HG02798 (cell line): ENCODE measurements at regions not wholly inside any gene's neighbourhood (a gene's known extent, or its start where the extent isn't known, plus 50 kb on each side); places are given as distances from the start of the nearest gene placed in this dataset.
"Not testable (repeated sequence)": the region's sequence is repeated elsewhere in the genome, so short reads cannot be mapped to it uniquely, and the experiment has no call there.

ENCODE experiments used
- ATAC-seq: cut with Tn5 transposase; IDR thresholded peaks from one replicate; pipeline ENCODE4 v1.9.1; 2021; ENCODE audit warnings: mild to moderate bottlenecking; ENCODE audit not compliant: unreplicated experiment, poor library complexity

DNA sequence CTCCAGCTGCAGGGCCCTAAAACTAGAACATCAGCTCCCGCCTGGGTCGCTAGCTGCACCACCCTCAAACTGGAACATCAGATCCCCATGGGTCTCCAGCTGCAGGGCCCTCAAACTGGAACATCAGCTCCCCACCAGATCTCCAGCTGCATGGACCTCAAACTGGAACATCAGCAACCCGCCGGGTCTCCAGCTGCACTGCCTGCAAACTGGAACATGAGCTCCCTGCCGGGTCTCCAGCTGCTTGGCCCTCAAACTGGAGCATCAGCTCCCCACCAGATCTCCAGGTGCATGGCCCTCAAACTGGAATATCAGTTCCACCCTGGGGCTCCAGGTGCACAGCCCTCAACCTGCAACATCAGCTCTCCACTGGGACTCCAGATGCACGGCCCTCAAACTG, 82.7 kb downstream of the TFRC start:
- not testable (repeated sequence) for ATAC-seq

DNA sequence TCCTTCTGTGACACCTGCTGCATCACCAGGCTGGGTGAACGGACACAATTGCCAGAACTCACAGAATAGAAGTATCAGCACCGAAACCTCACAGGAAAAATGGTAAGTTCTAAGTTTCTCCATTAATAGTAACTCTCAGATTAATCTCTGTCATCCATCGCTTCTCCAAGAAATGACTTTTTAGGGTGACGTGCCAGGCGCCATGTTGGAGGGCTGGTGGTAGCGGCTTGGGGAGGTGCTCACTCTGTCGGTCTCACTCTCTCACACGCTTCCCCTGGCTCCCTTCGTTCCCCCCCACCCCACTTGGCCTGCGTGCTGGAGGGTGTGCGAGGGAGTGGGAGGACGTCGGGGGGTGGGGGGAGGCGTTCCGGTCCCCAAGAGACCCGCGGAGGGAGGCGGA, 85.6 kb downstream of the TFRC start:
- ATAC-seq: not testable (repeated sequence)

DNA sequence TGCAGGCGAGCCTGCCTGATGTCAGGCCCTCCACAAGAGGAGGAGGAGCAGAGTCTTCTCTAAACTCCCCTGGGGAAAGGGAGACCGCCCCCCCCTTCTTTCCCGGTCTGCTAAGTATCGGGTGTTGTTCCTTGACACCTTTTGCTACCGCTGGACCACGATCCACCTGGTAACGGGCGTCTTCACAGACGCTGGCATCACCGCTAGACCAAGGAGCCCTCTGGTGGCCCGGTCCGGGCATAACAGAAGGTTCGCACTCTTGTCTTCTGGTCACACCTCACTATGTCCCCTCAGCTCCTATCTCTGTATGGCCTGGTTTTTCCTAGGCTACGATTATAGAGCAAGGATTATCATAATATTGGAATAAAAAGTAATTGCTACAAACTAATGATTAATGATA, 86.0 kb upstream of the TNK2 start:
- not testable (repeated sequence) for ATAC-seq

DNA sequence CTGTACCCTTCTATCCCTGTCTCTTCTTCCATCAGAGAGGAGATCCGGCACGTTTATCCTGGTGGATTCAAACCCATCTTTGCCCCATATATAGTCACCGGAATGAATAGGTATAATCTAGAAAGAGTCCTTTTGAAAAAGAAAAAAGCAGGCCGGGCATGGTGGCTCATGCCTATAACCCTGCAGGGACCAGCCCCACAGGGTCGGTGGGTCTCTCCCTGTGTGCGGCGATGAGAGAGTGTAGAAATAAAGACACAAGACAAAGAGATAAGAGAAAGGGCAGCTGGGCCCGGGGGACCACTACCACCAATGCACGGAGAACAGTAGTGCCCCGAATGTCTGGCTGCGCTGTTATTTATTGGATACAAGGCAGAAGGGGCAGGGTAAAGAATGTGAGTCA, 85.3 kb upstream of the TNK2 start:
- not testable (repeated sequence) for ATAC-seq

DNA sequence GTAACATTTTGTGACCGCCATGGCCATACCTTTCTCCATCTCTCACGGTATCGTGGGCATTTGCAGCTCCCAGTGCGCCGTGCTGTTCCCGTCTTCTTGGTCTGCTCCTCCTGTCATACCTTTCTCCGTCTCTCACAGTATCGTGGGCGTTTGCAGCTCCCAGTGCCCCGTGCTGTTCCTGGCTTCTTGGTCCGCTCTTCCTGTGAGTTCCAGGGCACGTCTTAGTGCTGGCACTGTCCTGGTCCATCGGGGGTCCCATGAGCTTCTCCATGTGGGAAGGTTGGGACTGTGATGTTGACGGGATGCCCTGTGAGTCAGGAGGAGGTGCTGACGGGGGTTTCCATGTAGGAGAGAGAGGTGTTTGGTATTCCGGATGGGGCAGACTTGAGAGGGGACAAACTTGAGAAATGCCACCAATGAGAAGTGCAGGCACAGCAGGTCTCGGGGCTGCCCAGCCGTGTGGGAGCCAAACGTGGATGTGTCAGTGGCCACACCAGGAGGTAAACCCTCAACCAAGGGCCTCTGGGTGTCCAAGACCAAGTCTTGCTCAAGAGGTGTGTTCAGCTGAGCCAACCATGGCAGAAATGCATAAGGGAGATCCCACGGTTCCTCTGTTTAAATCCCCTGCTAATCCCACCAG, 84.7 kb upstream of the TNK2 start:
- not testable (repeated sequence) for ATAC-seq

DNA sequence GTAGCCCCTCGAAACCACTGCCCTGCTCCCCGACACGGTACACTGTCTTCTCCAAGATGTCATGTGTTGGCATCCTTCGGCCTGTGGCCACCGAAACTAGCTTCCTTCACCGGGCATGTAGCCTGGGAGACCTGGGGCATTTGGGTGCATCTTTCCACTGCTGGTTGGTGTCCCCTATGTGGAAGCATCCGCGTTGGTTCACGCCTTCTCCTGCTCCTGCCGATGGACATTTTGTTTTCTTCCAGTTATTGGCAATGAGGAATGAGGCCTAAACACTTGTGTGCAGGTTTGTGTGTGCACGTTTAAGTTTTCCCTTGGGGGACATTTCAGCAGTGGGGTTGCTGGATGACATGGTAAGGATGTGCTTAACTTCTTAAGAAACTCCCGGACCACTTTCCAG, 83.6 kb upstream of the TNK2 start:
- not testable (repeated sequence) for ATAC-seq

DNA sequence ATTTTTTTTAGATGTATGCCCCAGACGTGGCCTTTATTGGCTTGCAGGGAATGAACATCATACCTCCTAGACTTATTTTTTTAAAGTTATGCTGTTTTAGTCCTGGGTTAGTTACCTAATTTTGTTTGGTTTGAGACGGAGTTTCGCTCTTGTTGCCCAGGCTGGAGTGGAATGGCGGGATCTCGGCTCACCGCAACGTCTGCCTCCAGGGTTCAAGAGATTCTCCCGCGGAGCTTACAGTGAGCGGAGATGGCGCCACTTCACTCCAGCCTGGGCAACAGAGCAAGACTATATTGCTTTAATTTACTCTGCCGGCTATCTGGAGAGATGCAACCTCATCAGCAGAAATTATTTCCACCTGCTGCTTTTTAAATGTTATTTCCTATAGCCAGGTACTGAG, 82.9 kb upstream of the TNK2 start:
- not testable (repeated sequence) for ATAC-seq

DNA sequence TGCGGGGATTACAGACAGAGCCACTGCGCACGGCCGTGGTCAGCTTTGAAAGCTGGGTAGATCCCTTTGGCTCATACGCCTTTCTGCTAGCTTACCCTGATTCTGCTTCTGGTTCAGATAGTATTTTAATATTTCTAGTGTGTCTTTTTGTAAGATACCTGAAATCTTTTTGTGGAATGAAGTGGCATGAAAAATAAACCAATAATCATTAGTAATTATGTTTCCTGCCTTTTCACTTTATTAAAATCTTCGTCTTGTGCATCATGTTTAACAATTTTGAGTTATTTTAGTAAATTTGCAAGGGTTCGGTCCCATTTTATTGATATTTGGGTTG, 82.5 kb upstream of the TNK2 start:
- ATAC-seq: not testable (repeated sequence)

DNA sequence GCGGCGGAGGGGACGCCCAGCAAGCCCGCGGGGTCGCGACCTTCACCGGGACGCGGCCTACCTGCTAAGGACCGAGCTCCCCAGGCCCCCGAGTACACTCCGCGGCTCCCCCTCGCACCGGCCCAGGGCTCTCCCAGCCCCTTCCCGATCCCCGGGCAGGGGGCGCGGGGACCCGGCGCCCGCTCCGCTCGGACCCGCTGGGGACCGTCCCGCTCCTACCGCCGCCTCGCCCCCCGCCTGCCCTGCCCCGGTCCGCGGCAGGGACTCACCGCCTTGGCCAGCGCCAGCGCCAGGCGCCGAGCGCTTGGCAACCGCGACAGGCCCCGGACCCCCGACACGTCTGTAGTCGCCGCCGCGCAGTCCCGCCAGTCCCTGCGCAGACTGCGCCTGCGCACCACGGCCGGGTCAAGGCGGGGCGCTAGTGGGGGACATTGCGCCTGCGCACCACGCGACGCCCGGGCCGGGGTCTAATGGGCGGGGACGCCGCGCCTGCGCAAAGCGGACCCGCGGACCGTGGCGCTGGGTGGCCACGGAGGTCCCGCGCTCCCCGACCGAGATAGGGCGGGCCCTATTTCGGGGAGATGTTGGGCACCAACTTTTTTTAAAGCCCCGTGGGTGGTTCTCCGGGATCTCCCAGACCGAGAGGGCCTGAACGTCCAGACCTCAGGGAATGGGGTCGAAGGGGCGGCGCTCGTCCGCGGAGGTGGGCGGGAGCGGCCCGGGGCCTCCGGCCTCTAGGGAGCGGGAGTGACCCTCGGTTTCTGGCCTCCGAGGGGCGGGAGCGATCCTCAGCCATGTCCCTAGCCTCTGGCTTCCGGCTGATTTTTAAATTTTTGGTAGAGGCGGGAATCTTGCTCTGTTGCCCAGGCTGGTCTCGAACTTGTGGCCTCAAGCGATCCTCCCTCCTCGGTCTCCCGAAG, 81.8 kb upstream of the TNK2 start:
- peak; percentile 94 for ATAC-seq

DNA sequence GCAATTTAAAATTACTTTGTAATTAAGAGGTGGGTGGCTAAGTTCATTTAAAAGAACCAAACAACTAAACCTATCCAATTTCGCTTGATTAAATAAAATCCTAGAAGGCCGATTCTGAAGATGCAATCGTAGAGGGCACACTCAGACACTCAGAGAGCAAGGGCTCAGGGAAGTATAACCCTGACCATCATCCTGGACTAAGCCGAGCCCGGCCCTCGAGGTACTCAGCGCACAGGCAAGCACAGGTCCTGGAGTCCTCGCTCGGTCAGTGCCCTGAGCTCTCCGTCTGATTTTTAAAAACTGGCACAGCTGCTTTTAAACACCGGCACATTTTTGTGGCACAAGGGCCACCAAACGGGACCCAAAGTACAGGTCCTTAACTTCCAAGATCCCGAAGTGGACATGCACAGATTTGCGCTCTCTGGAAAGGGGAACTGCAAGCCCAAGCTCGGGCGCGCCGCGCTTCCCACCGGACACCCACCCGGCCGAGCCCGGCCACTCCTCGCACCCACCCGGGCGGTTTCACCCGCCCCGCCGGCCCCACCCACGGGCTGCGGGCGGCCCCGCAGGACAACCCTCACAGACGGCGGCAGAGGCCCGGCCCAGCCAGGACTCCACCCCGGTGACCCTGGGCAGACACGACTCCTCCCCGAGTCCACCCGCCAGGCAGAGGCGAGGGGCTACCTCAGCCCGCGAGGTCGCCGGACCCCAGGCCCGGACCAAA, 81.0 kb upstream of the TNK2 start:
- peak; percentile 51 for ATAC-seq

DNA sequence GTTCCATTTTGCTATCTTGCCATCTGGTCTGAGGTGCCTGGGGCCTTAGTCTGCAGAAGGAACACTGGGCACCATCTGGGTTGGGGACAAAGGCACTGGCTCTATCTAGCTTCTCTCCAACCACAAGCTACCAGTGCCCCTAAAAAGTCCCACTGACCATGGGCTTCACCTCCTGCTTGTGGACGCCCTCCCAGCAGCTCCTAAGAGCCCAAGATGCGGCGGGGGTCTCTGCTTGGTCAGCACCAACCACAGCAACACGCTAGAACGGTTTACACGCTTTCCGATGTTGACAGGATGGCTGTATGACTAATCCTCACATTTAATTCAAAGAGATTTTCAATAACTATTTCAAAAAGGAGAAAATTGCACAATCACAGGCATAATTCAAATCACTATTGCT, 80.4 kb upstream of the TNK2 start:
- ATAC-seq: not testable (repeated sequence)

DNA sequence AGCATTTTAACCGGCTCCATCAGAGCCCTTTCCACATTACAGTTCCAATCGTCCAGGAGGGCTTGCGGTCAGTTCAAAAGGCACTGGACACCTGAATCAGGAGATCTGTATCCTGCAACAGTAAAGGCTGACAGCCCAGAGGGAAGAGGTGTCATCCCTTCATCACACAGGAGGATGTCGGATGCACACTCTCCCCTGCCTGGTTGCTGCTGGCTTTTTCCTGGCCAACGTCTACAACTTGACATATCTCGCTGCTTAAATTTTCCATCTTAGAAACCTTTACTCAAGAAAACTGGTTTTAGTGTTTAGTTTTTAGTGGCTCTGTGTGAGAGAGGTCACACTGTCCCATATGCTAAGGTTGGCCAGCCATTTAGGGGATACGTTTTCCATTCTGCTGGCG, 78.7 kb upstream of the TNK2 start:
- ATAC-seq: not testable (repeated sequence)

DNA sequence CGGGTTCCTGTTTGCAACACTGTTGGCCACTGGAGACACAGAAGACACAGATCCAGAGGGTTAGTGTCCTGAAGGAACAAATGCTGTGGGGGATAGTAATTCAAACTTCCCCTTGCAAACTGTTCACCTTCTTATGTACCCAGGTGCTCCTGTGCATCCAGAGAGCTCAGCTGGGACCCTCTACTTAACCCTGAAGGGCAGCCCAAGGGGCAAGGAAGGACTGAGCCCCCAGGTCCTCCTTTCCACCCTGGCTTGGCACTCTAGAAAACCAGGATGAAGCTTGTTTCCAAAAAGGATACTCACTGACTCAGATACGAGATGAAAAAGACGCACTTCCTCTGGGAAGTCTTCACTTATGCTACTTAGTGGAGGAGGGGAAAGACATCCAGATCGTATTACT, 78.2 kb upstream of the TNK2 start:
- not testable (repeated sequence) for ATAC-seq

DNA sequence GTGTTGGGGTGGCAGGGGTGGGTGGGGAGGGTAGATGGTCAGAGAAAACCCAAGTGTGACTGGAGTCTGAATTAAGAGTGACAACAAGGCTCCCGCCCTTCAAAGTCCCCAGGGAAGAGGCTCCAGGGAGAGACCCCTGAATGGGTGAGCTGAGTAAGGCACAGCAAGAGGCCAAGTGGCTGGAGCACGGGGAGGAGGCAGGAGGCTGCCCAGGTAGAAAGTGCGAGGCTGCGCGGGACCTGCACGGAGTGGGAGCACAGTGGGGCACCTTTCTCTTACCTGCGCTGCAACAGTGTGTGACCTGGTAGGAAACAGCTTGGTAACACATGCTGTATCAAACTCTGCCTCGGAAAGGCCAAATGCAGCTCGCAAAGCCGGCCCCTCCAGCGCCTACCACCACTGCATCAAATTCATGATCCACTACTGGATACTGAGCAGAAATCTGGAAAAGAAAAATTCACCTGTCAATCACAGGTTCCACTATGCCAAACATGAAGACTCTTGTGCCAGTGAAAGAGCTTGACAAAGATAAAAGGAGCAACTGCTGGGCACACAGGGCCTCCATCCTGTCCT, 77.1 kb upstream of the TNK2 start:
- ATAC-seq: not testable (repeated sequence)

DNA sequence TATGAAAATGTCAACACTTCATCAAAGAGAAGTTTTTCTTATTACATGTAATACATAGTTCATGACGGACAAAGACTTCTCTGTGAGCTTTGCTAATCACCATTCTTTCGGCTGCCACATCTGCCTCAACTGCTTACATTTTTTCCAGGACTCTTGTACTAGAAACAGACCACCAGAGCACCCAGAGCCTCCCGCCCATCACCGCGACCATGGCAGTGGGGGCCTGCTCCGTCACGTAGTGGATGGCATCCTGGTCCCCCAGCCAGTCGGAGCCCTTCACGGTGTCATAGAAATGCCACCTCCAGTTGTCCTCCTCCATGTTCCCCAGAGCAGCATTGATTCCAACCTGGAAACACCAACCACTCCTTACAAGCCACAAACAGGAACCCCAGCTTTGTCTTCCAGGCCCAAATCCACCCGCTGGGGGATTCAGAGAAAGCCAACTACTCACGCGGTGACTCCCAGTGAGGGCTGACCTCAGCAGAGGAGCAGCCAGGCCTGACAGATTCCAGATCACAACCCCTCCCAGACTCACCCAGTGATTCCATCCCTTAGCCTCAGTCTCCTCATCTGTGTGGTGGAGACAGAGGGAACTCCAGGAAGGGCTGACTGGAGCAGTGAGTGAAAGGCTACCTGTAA, 76.2 kb upstream of the TNK2 start:
- not testable (repeated sequence) for ATAC-seq

DNA sequence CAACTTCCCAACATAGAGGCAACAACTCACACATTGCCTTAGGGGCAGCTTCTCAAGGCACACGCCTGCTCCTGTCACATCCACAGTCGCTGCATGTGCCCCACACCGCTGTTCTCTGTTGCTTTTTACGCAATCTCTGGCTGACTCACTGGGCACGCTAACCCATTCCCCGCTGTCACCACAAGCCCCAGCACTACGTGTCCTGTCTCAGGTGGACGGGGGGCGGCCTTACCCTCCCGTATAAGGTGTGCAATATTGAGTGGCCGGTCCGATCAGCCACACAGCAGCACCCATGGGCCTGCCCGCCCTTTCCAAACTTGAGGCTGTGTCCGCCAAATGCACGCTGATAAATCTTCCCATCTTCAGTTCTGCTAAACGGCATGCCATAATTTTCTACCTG, 75.5 kb upstream of the TNK2 start:
- not testable (repeated sequence) for ATAC-seq

DNA sequence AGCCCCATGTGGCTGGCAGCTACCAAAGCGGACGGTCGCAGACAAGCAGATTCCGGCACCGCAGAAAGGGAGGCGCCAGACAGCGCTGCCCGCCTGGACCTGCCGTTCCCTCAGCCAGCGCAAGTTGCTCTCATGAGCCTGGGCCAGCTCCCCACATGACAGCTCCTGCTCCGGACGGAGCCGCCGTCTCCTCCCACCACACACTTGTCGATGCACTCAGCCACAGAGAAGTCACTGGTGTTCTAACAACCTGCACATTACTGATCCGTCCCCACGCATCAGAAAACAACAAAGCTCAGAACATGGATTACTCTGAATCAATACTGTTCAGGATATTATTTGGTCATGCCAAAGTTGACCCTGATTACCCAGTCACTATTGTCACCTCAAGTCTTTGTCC, 74.4 kb upstream of the TNK2 start:
- ATAC-seq: not testable (repeated sequence)

DNA sequence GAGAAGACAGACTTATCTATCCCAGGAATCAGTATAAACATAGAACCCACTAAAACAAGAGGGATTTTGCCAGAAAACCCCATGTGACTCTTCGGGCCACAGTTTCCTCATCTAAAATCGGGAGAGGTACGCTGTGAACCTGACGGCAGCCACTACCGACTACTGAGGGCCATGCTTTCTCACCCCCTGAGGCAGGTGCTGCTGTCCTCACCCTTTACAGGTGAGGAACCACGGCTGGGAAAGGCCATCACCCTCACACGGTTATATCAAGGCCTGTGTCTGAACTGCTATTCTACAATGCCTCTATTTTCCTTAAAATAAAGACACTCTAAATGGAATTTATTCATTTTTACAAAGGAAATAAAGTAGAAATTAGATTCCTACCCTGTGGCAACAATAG, 73.4 kb upstream of the TNK2 start:
- not testable (repeated sequence) for ATAC-seq

DNA sequence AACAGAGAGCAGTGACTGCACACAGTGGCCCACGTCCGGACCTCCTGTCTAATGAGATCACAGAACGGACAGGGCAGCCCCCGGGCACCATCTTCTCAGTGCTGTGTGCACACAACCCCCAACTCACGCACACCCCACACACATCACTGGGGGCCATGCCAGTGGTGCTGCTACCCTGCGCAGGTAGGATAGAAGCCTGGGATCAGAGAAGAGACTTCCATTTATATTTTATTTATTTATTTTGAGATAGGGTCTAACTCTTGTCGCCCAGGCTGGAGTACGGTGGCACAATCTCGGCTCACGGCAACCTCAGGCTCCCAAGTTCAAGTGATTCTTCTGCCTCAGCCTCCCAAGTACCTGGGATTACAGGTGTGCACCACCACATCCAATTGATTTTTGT, 71.5 kb upstream of the TNK2 start:
- ATAC-seq: not testable (repeated sequence)

DNA sequence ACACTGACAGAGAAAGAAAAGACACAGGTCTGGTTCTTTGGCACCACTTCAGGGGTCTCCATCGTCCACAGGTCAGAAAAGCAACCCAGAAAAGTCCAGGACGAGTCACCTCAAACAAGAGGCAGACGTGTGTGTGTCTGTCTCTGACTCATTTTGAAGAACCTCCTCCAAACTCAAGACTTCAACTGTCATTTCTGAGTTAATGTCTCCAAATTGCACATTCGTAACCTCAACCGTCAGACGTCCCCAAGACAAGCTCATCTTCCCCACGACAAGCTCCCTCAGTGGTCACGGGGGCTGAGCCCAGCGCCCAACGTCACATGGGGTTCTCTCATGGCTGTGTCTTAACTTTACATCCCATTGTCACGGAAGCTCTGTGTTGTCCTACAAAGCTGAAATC, 70.2 kb upstream of the TNK2 start:
- ATAC-seq: not testable (repeated sequence)
